Stimulated activated CD4-positive, alpha-beta T cell treated with anti-CD3 and anti-CD28 coated beads, Interleukin-4, amount 100 ng/mL, for 1 hour (primary cell): ENCODE measurements at regions not wholly inside any gene's neighbourhood (a gene's known extent, or its start where the extent isn't known, plus 50 kb on each side); places are given as distances from the start of the nearest gene placed in this dataset.

ENCODE experiments used
- DNase-seq: peaks from one replicate; pipeline ENCODE4 v3.0.0-alpha.2; 2020

- no peak for DNase-seq
Observed at GRCh38 chr9:32334112-32334511, 50.3 kb upstream of the ACO1 start.
